ENCODE measurements at regions not wholly inside any gene's neighbourhood (a gene's known extent, or its start where the extent isn't known, plus 50 kb on each side); places are given as distances from the start of the nearest gene placed in this dataset.
"Not testable (repeated sequence)": the region's sequence is repeated elsewhere in the genome, so short reads cannot be mapped to it uniquely, and the experiment has no call there.

DNA sequence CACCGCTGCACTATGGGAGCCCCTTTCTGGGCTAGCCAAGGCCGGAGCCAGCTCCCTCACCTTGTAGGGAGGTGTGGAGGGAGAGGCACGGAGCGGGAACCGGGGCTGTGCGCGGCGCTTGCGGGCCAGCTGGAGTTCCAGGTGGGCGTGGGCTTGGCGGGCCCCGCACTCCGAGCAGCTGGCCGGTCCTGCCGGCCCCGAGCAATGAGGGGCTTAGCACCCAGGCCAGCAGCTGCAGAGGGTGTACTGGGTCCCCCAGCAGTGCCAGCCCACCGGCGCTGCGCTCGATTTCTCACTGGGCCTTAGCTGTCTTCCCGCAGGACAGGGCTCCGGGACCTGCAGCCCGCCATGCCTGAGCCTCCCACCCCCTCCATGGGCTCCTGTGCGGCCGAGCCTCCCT, 53.3 kb upstream of the NID2 start:
- not testable (repeated sequence) for DNase-seq

DNA sequence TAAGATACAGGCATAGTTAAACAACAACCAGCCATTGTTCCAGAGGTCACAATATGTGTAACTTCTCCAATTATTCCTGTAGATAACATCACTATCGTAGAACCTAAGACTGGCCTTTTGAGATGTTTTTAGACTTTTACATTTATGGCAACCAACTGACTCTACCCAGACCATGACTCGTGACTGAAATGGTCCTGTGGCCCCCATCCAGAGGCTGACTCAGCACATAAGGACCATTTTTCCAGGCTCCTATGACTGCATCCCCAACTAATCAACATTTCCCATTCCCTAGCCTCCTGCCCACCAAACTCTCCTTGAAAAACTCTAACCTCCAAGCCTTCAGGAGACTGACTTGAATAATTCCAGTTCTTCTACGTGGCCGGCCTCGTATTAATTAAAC, 52.6 kb upstream of the NID2 start:
- DNase-seq, result no peak

DNA sequence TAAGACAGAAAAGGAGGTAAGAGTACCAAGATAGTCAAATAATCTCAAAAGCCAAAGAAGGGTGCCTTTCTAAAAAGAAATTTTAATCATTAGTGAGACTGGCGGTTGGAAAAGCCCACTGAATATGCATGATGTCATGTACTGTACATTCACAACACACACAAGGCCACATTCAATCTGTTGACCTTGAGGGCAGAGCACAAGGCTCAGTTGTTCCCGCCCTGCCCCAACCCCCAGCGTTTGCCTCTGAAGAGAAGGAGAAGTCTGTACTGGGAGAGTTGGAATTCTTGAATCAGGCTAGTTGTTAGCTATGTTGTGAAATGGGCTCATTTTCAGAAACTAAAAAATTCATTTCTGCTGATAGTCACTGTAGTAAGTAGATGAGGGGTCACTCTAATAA, 50.2 kb upstream of the NID2 start:
- DNase-seq, result no peak
